ENCODE measurements at regions not wholly inside any gene's neighbourhood (a gene's known extent, or its start where the extent isn't known, plus 50 kb on each side); places are given as distances from the start of the nearest gene placed in this dataset.

GRCh38 chr11:110894224-110894623 lies 182.0 kb upstream of the ARHGAP20 start:
- no peak overlapping the region for H3K27ac ChIP-seq (ENCODE audit: extremely low read depth, low read depth, low read length)
- ChIA-PET CTCF (no interaction called here), POLR2A (no interaction called here)
- no peak overlapping the region for H3K4me3 ChIP-seq (ENCODE audit: low read depth, low read length)
- no peaks in the 10 kb centered on the region for H3K9me3 ChIP-seq (ENCODE audit: control insufficient read depth, insufficient read depth, low read depth, low read length)
- H3K4me1 ChIP-seq (ENCODE audit: control insufficient read depth, insufficient read depth, low read length) = no peaks in the 10 kb centered on the region
- TF ChIP-seq, protein P1, sequence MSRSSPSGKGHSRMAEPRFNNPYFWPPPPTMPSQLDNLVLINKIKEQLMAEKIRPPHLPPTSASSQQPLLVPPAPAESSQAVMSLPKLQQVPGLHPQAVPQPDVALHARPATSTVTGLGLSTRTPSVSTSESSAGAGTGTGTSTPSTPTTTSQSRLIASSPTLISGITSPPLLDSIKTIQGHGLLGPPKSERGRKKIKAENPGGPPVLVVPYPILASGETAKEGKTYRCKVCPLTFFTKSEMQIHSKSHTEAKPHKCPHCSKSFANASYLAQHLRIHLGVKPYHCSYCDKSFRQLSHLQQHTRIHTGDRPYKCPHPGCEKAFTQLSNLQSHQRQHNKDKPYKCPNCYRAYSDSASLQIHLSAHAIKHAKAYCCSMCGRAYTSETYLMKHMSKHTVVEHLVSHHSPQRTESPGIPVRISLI (tag by site-specific recombination; IDR thresholded peaks at IDR 0.05) = no peak
- TF ChIP-seq ZNF626 (tag by site-specific recombination; IDR thresholded peaks at IDR 0.05) = no peak
- TF ChIP-seq ZNF560 (tag by site-specific recombination; IDR thresholded peaks at IDR 0.05; ENCODE audit: borderline replicate concordance) = no peak
- TF ChIP-seq, protein P2, sequence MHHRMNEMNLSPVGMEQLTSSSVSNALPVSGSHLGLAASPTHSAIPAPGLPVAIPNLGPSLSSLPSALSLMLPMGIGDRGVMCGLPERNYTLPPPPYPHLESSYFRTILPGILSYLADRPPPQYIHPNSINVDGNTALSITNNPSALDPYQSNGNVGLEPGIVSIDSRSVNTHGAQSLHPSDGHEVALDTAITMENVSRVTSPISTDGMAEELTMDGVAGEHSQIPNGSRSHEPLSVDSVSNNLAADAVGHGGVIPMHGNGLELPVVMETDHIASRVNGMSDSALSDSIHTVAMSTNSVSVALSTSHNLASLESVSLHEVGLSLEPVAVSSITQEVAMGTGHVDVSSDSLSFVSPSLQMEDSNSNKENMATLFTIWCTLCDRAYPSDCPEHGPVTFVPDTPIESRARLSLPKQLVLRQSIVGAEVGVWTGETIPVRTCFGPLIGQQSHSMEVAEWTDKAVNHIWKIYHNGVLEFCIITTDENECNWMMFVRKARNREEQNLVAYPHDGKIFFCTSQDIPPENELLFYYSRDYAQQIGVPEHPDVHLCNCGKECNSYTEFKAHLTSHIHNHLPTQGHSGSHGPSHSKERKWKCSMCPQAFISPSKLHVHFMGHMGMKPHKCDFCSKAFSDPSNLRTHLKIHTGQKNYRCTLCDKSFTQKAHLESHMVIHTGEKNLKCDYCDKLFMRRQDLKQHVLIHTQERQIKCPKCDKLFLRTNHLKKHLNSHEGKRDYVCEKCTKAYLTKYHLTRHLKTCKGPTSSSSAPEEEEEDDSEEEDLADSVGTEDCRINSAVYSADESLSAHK (tag by site-specific recombination; IDR thresholded peaks at IDR 0.05) = no peak
- H3K36me3 ChIP-seq (ENCODE audit: control insufficient read depth in 2 of 2, insufficient read depth in 1 of 2, low read length in 2 of 2) = no peaks in the 10 kb centered on the region

- ChIA-PET POLR2A (no interaction called here), CTCF (interaction anchor here (0.7 kb wide), 1 partner anchor 414 kb away, joined by 3 read pairs; no protein-coding TSS in a partner anchor)
- Histone ChIP-seq H3K4me3 (ENCODE audit: low read depth, low read length) (no peak overlapping the region), H3K36me3 (ENCODE audit: control insufficient read depth in 2 of 2, insufficient read depth in 1 of 2, low read length in 2 of 2) (no peaks in the 10 kb centered on the region), H3K4me1 (ENCODE audit: control insufficient read depth, insufficient read depth, low read length) (no peaks in the 10 kb centered on the region), H3K9me3 (ENCODE audit: control insufficient read depth, insufficient read depth, low read depth, low read length) (no peaks in the 10 kb centered on the region), H3K27ac (ENCODE audit: extremely low read depth, low read depth, low read length) (no peak overlapping the region)
- no peak for TF ChIP-seq ZNF529 (tag by site-specific recombination; IDR thresholded peaks at IDR 0.05; ENCODE audit: insufficient replicate concordance)
- no peak for TF ChIP-seq GLIS2 (tag by site-specific recombination; IDR thresholded peaks at IDR 0.05)
Measured at GRCh38 chr11:110892741-110893285, 180.6 kb upstream of the ARHGAP20 start.

- ChIA-PET POLR2A (no interaction called here), CTCF (interaction anchor here (0.6 kb wide), 1 partner anchor 10 kb away, joined by 3 read pairs; no protein-coding TSS in a partner anchor)
- H3K4me1 ChIP-seq (ENCODE audit: control insufficient read depth, insufficient read depth, low read length) = no peaks in the 10 kb centered on the region
- TF ChIP-seq ZNF354C (tag by site-specific recombination; IDR thresholded peaks at IDR 0.05; ENCODE audit: borderline replicate concordance, low read depth) = no peak
- TF ChIP-seq GFI1B (tag by site-specific recombination; IDR thresholded peaks at IDR 0.05) = no peak
- TF ChIP-seq REST (tag by site-specific recombination; IDR thresholded peaks at IDR 0.05) = no peak
- TF ChIP-seq ZNF18 (tag by site-specific recombination; IDR thresholded peaks at IDR 0.05) = no peak
- no peak for TF ChIP-seq PBX3 (CRISPR knock-in tag; IDR thresholded peaks at IDR 0.05)
- no peak for TF ChIP-seq ZNF423 (tag by site-specific recombination; IDR thresholded peaks at IDR 0.05)
- TF ChIP-seq ZNF704 (tag by site-specific recombination; IDR thresholded peaks at IDR 0.05) = no peak
- no peak for TF ChIP-seq ZBTB8A (tag by site-specific recombination; IDR thresholded peaks at IDR 0.05)
- H3K36me3 ChIP-seq (ENCODE audit: control insufficient read depth in 2 of 2, insufficient read depth in 1 of 2, low read length in 2 of 2) = no peaks in the 10 kb centered on the region
- H3K4me3 ChIP-seq (ENCODE audit: low read depth, low read length) = no peak overlapping the region
- no peak overlapping the region for H3K27ac ChIP-seq (ENCODE audit: extremely low read depth, low read depth, low read length)
- no peaks in the 10 kb centered on the region for H3K9me3 ChIP-seq (ENCODE audit: control insufficient read depth, insufficient read depth, low read depth, low read length)
Measured at GRCh38 chr11:110891411-110891810, 179.2 kb upstream of the ARHGAP20 start.
